Liver (tissue), 8 donors: ENCODE measurements at regions not wholly inside any gene's neighbourhood (a gene's known extent, or its start where the extent isn't known, plus 50 kb on each side); places are given as distances from the start of the nearest gene placed in this dataset.

Experiments used
- DNase-seq: peaks from one replicate; pipeline ENCODE4 v3.0.0-alpha.2; 2017; ENCODE audit warnings: low spot score
- H3K27ac ChIP-seq, 2 donors: one replicate each; pipeline ENCODE4 v1.7.0; 2013; ENCODE audit warnings: inconsistent platforms in 2 of 2, low read length in 2 of 2, control low read depth in 1 of 2, low read depth in 1 of 2, mild to moderate bottlenecking in 1 of 2
- H3K27me3 ChIP-seq, 4 donors: one replicate each; pipeline versions ENCODE4 v1.6.1 to v1.7.0; 2013; ENCODE audit warnings: low read length in 3 of 4, inconsistent platforms in 1 of 4, mild to moderate bottlenecking in 1 of 4, moderate library complexity in 1 of 4; ENCODE audit not compliant: control insufficient read depth in 4 of 4, insufficient read depth in 4 of 4
- H3K36me3 ChIP-seq, 4 donors: one replicate each; pipeline versions ENCODE4 v1.6.1 to v1.7.0; 2013; ENCODE audit warnings: low read length in 3 of 4, mild to moderate bottlenecking in 3 of 4, low read depth in 1 of 4, moderate library complexity in 1 of 4; ENCODE audit not compliant: control insufficient read depth in 4 of 4, insufficient read depth in 3 of 4
- H3K4me1 ChIP-seq, 4 donors: one replicate each; pipeline versions ENCODE4 v1.6.1 to v1.7.0; 2013; ENCODE audit warnings: low read length in 3 of 4, mild to moderate bottlenecking in 3 of 4, moderate library complexity in 1 of 4; ENCODE audit not compliant: control insufficient read depth in 4 of 4, insufficient read depth in 4 of 4
- H3K4me3 ChIP-seq, 3 donors: one replicate each; pipeline versions ENCODE4 v1.6.1 to v1.7.0; 2013; ENCODE audit warnings: low read length in 3 of 3, control low read depth in 1 of 3, low read depth in 1 of 3, mild to moderate bottlenecking in 1 of 3
- H3K9ac ChIP-seq, 2 donors: one replicate each; pipeline ENCODE4 v1.7.0; 2013; ENCODE audit warnings: low read length in 2 of 2, mild to moderate bottlenecking in 2 of 2, moderate library complexity in 2 of 2, control low read depth in 1 of 2, low read depth in 1 of 2
- H3K9me3 ChIP-seq, 4 donors: one replicate each; pipeline versions ENCODE4 v1.6.1 to v1.7.0; 2013; ENCODE audit warnings: low read length in 3 of 4; ENCODE audit not compliant: control insufficient read depth in 4 of 4
- ATF3 ChIP-seq: IDR thresholded peaks from 2 replicates; pipeline ENCODE4 v1.6.1; 2016; ENCODE audit warnings: antibody characterized with exemption
- EGR1 ChIP-seq, 2 donors: IDR thresholded peaks; 2 replicates each; pipeline ENCODE4 v1.6.1; 2016 to 2018; ENCODE audit warnings: antibody characterized with exemption in 2 of 2, low read depth in 2 of 2
- FOXA1 ChIP-seq: IDR thresholded peaks from 2 replicates; pipeline ENCODE4 v1.6.1; 2016; ENCODE audit warnings: antibody characterized with exemption
- FOXA2 ChIP-seq: IDR thresholded peaks from 2 replicates; pipeline ENCODE4 v1.6.1; 2016; ENCODE audit warnings: antibody characterized with exemption
- GABPA ChIP-seq, 2 donors: IDR thresholded peaks in 1 of 2; conservative IDR thresholded peaks in 1 of 2; 2 replicates each; pipeline ENCODE4 v1.6.1; 2016; ENCODE audit warnings: antibody characterized with exemption in 2 of 2, mild to moderate bottlenecking in 1 of 2, moderate library complexity in 1 of 2
- HNF4A ChIP-seq, 2 donors: conservative IDR thresholded peaks; 2 replicates each; pipeline ENCODE4 v1.6.1; 2016; ENCODE audit warnings: antibody characterized with exemption in 2 of 2, mild to moderate bottlenecking in 2 of 2
- HNF4G ChIP-seq: IDR thresholded peaks from 2 replicates; pipeline ENCODE4 v1.6.1; 2016; ENCODE audit warnings: antibody characterized with exemption
- JUND ChIP-seq, 2 donors: IDR thresholded peaks; 2 replicates each; pipeline ENCODE4 v1.6.1; 2016; ENCODE audit warnings: antibody characterized with exemption in 2 of 2
- MAX ChIP-seq: IDR thresholded peaks from 2 replicates; pipeline ENCODE4 v1.6.1; 2016; ENCODE audit warnings: antibody characterized with exemption
- NR2F2 ChIP-seq: IDR thresholded peaks from 2 replicates; pipeline ENCODE4 v1.6.1; 2016; ENCODE audit warnings: antibody characterized with exemption
- RAD21 ChIP-seq, 2 donors: IDR thresholded peaks; 2 replicates each; pipeline ENCODE4 v1.6.1; 2016; ENCODE audit warnings: antibody characterized with exemption in 2 of 2, mild to moderate bottlenecking in 2 of 2
- RXRA ChIP-seq, 2 donors: IDR thresholded peaks; 2 replicates each; pipeline ENCODE4 v1.6.1; 2017 to 2018; ENCODE audit warnings: antibody characterized with exemption in 2 of 2, mild to moderate bottlenecking in 1 of 2
- SP1 ChIP-seq: IDR thresholded peaks from 2 replicates; pipeline ENCODE4 v1.6.1; 2018; ENCODE audit warnings: antibody characterized with exemption, mild to moderate bottlenecking
- TAF1 ChIP-seq: conservative IDR thresholded peaks from 2 replicates; pipeline ENCODE4 v1.6.1; 2016; ENCODE audit warnings: antibody characterized with exemption, mild to moderate bottlenecking
- YY1 ChIP-seq: IDR thresholded peaks from 2 replicates; pipeline ENCODE4 v1.6.1; 2016; ENCODE audit warnings: antibody characterized with exemption, mild to moderate bottlenecking
- WGBS: extraction: QIAGEN DNeasy Blood & Tissue Kit; methylation state at CpG from one replicate; pipeline ENCODE4 v1.1.7; 2013; 5-methylcytosine and 5-hydroxymethylcytosine counted together
- TF ChIP-seq, protein P1 (sequence below): fragments of 150-350 bp; IDR thresholded peaks from 2 replicates; pipeline ENCODE4 v1.5.1; 2017; ENCODE audit warnings: improper control_type of control experiment, low read depth, low read length; ENCODE audit not compliant: missing input control
- TF ChIP-seq, protein P2 (sequence below): IDR thresholded peaks from 2 replicates; pipeline ENCODE4 v1.6.1; 2016; ENCODE audit warnings: antibody characterized with exemption, mild to moderate bottlenecking
- TF ChIP-seq, protein P3 (sequence below): IDR thresholded peaks from 2 replicates; pipeline ENCODE4 v1.6.1; 2016; ENCODE audit warnings: antibody characterized with exemption
- donor health status: healthy.
- donor health status: healthy.
- donor health status: healthy.
- donor health status: healthy.
- donor health status: healthy.

DNA sequence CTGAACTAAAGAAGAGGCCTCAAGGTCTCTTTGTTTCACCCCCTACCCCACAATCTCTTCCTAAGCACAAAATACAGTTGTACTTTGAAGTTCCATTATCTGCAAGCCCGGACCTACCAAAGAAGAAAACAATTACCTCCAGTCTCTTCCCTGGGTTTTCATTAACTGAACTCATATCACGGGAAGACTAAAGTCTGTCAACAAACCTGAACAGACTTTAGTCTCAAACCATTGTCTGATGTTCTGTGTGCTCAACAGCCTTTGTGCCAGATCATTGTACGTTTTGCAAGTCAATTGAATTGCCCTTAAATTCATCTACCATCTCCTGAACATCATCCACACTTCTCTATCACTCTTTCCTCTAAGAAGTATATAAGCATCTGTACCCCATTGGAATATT, 1021.9 kb upstream of the CDH2 start:
- H3K27me3 ChIP-seq = no peaks in the 10 kb centered on the region
- H3K4me3 ChIP-seq = no peak overlapping the region
- 27% methylated on average over 3 of the region's 3 CpGs for WGBS
- H3K9me3 ChIP-seq = no peaks in the 10 kb centered on the region
- no peak overlapping the region for H3K27ac ChIP-seq
- TF ChIP-seq JUND (IDR thresholded peaks at IDR 0.05) = no peak
- TF ChIP-seq RAD21 (IDR thresholded peaks at IDR 0.05) = no peak
- TF ChIP-seq NR2F2 = no peak
- no peak for TF ChIP-seq HNF4A (conservative IDR thresholded peaks at IDR 0.05)
- TF ChIP-seq MAX = no peak
- no peak for TF ChIP-seq FOXA2
- TF ChIP-seq HNF4G = no peak
- TF ChIP-seq SP1 = no peak
- TF ChIP-seq, protein P1, sequence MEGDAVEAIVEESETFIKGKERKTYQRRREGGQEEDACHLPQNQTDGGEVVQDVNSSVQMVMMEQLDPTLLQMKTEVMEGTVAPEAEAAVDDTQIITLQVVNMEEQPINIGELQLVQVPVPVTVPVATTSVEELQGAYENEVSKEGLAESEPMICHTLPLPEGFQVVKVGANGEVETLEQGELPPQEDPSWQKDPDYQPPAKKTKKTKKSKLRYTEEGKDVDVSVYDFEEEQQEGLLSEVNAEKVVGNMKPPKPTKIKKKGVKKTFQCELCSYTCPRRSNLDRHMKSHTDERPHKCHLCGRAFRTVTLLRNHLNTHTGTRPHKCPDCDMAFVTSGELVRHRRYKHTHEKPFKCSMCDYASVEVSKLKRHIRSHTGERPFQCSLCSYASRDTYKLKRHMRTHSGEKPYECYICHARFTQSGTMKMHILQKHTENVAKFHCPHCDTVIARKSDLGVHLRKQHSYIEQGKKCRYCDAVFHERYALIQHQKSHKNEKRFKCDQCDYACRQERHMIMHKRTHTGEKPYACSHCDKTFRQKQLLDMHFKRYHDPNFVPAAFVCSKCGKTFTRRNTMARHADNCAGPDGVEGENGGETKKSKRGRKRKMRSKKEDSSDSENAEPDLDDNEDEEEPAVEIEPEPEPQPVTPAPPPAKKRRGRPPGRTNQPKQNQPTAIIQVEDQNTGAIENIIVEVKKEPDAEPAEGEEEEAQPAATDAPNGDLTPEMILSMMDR = no peak
- no peak for TF ChIP-seq ATF3
- no peak for TF ChIP-seq GABPA (IDR thresholded peaks at IDR 0.05 in 1 of 2, conservative IDR thresholded peaks at IDR 0.05 in 1 of 2)
- TF ChIP-seq RXRA (IDR thresholded peaks at IDR 0.05) = no peak
- TF ChIP-seq, protein P2, sequence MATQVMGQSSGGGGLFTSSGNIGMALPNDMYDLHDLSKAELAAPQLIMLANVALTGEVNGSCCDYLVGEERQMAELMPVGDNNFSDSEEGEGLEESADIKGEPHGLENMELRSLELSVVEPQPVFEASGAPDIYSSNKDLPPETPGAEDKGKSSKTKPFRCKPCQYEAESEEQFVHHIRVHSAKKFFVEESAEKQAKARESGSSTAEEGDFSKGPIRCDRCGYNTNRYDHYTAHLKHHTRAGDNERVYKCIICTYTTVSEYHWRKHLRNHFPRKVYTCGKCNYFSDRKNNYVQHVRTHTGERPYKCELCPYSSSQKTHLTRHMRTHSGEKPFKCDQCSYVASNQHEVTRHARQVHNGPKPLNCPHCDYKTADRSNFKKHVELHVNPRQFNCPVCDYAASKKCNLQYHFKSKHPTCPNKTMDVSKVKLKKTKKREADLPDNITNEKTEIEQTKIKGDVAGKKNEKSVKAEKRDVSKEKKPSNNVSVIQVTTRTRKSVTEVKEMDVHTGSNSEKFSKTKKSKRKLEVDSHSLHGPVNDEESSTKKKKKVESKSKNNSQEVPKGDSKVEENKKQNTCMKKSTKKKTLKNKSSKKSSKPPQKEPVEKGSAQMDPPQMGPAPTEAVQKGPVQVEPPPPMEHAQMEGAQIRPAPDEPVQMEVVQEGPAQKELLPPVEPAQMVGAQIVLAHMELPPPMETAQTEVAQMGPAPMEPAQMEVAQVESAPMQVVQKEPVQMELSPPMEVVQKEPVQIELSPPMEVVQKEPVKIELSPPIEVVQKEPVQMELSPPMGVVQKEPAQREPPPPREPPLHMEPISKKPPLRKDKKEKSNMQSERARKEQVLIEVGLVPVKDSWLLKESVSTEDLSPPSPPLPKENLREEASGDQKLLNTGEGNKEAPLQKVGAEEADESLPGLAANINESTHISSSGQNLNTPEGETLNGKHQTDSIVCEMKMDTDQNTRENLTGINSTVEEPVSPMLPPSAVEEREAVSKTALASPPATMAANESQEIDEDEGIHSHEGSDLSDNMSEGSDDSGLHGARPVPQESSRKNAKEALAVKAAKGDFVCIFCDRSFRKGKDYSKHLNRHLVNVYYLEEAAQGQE = no peak
- TF ChIP-seq TAF1 = no peak
- TF ChIP-seq EGR1 (IDR thresholded peaks at IDR 0.05; ENCODE audit: low read depth in 2 of 2) = no peak
- TF ChIP-seq FOXA1 = no peak
- TF ChIP-seq, protein P3, sequence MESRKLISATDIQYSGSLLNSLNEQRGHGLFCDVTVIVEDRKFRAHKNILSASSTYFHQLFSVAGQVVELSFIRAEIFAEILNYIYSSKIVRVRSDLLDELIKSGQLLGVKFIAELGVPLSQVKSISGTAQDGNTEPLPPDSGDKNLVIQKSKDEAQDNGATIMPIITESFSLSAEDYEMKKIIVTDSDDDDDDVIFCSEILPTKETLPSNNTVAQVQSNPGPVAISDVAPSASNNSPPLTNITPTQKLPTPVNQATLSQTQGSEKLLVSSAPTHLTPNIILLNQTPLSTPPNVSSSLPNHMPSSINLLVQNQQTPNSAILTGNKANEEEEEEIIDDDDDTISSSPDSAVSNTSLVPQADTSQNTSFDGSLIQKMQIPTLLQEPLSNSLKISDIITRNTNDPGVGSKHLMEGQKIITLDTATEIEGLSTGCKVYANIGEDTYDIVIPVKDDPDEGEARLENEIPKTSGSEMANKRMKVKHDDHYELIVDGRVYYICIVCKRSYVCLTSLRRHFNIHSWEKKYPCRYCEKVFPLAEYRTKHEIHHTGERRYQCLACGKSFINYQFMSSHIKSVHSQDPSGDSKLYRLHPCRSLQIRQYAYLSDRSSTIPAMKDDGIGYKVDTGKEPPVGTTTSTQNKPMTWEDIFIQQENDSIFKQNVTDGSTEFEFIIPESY = no peak
- TF ChIP-seq YY1 = no peak
- no peak overlapping the region for H3K9ac ChIP-seq
- H3K36me3 ChIP-seq = no peaks in the 10 kb centered on the region
- no peaks in the 10 kb centered on the region for H3K4me1 ChIP-seq
- DNase-seq = no peak

- Histone ChIP-seq H3K27ac (no peak overlapping the region), H3K9ac (no peak overlapping the region), H3K27me3 (no peaks in the 10 kb centered on the region), H3K36me3 (no peaks in the 10 kb centered on the region), H3K4me3 (no peak overlapping the region), H3K9me3 (no peaks in the 10 kb centered on the region), H3K4me1 (no peaks in the 10 kb centered on the region)
- TF ChIP-seq JUND (IDR thresholded peaks at IDR 0.05) (no peak), ATF3 (no peak), HNF4G (no peak), TAF1 (no peak), NR2F2 (no peak), FOXA1 (no peak), MAX (no peak), HNF4A (conservative IDR thresholded peaks at IDR 0.05) (no peak), FOXA2 (no peak), GABPA (IDR thresholded peaks at IDR 0.05 in 1 of 2, conservative IDR thresholded peaks at IDR 0.05 in 1 of 2) (no peak)
- TF ChIP-seq, protein P1 = no peak
- DNase-seq = no peak
- 91% methylated on average over 3 of the region's 3 CpGs for WGBS
Observed at GRCh38 chr18:29196307-29196706, 1019.4 kb upstream of the CDH2 start.
